ENCODE measurements at regions not wholly inside any gene's neighbourhood (a gene's known extent, or its start where the extent isn't known, plus 50 kb on each side); places are given as distances from the start of the nearest gene placed in this dataset.

DNA sequence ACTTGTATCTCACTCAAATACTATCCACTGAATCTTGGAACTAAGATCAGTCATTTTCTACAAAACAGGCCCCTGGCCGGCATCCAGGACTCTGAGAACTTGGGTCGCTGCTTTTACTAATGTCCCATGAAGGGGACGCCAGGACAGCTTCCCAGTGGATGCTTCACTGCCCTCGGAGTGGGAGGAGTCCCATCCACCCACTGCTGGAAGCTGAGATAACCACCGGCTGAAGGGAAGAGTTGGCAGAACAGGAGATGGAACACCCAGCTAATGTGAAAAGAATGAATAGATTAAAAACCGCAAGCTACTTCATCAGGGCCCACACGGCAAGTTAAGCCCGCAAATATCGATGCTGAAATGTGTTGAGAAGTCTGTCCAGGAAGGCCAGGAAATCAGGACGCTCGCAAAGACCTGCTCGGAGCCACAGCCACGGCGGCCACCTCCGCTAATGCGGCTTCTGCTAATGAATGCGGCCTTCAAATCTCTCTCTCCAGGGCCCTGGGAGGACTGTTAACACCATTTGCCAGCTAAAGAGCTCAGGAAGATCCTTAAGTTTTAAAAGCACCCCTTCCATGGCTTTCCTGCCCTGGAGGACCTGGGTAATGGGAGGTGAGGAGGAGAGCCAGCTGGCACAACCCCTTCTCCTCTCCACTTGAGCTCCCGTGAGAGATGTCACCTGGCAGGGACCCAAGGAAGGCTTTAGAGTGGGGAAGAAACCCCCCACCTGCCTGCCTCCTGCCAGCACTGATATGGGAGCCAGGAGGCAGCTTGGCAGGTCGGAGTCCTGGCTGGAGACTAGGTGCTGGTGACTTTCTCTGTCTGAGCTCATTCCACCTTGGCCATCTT, 226.6 kb upstream of the RPL38 start:
- ChIA-PET RAD21 (ENCODE audit: low non-redundant PET in 1 of 2, low total read pairs in 2 of 2, uncharacterized antibody in 2 of 2, unreplicated experiment in 2 of 2) (no interaction called here), POLR2A (no interaction called here), CTCF (interaction anchor here (2.5 kb wide), 1 partner anchor 21 kb away, joined by 6 read pairs; no protein-coding TSS in a partner anchor)
- peaks cover 29% of the 10 kb centered on the region for H3K27me3 ChIP-seq (ENCODE audit: insufficient read depth, low read length)
- BruUV-seq (replicated peaks), result no TSS peak
- H3K4me1 ChIP-seq (ENCODE audit: control insufficient read depth in 1 of 2, insufficient read depth in 2 of 2, low read length in 2 of 2), result no peaks in the 10 kb centered on the region
- intact Hi-C loops (cut with micrococcal nuclease), result no loop called here
- no peak overlapping the region for H3K9ac ChIP-seq (ENCODE audit: low read length)
- no peak overlapping the region for H3K27ac ChIP-seq (ENCODE audit: low read depth, low read length)
- H3K4me2 ChIP-seq (ENCODE audit: low read length), result no peak overlapping the region
- H2AFZ ChIP-seq (ENCODE audit: low read depth, low read length, poor library complexity, severe bottlenecking), result no peak overlapping the region
- no peak for TF ChIP-seq SRF (IDR thresholded peaks at IDR 0.05; ENCODE audit: low read depth)
- TF ChIP-seq POLR2A (IDR thresholded peaks at IDR 0.05; ENCODE audit: borderline replicate concordance, extremely low read depth, insufficient read depth, insufficient read length), result no peak
- TF ChIP-seq ZFX (IDR thresholded peaks at IDR 0.05), result no peak
- TF ChIP-seq EZH2phosphoT487 (IDR thresholded peaks at IDR 0.05; ENCODE audit: borderline replicate concordance), result no peak
- no peak for TF ChIP-seq JUND (IDR thresholded peaks at IDR 0.05)
- TF ChIP-seq SIN3A (IDR thresholded peaks at IDR 0.05; ENCODE audit: low read depth), result no peak
- no peak for TF ChIP-seq ELF1 (IDR thresholded peaks at IDR 0.05; ENCODE audit: borderline replicate concordance, low read depth)
- TF ChIP-seq, protein P1, sequence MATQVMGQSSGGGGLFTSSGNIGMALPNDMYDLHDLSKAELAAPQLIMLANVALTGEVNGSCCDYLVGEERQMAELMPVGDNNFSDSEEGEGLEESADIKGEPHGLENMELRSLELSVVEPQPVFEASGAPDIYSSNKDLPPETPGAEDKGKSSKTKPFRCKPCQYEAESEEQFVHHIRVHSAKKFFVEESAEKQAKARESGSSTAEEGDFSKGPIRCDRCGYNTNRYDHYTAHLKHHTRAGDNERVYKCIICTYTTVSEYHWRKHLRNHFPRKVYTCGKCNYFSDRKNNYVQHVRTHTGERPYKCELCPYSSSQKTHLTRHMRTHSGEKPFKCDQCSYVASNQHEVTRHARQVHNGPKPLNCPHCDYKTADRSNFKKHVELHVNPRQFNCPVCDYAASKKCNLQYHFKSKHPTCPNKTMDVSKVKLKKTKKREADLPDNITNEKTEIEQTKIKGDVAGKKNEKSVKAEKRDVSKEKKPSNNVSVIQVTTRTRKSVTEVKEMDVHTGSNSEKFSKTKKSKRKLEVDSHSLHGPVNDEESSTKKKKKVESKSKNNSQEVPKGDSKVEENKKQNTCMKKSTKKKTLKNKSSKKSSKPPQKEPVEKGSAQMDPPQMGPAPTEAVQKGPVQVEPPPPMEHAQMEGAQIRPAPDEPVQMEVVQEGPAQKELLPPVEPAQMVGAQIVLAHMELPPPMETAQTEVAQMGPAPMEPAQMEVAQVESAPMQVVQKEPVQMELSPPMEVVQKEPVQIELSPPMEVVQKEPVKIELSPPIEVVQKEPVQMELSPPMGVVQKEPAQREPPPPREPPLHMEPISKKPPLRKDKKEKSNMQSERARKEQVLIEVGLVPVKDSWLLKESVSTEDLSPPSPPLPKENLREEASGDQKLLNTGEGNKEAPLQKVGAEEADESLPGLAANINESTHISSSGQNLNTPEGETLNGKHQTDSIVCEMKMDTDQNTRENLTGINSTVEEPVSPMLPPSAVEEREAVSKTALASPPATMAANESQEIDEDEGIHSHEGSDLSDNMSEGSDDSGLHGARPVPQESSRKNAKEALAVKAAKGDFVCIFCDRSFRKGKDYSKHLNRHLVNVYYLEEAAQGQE (IDR thresholded peaks at IDR 0.05; ENCODE audit: low read depth), result no peak
- no peak for TF ChIP-seq FOSL1 (IDR thresholded peaks at IDR 0.05; ENCODE audit: low read depth)
- TF ChIP-seq EGR1 (IDR thresholded peaks at IDR 0.05; ENCODE audit: low read depth), result no peak
- no peak for TF ChIP-seq TCF7L2 (IDR thresholded peaks at IDR 0.05; ENCODE audit: borderline replicate concordance, extremely low read depth, insufficient read depth, insufficient read length)
- TF ChIP-seq RAD21 (IDR thresholded peaks at IDR 0.05; ENCODE audit: low read depth), result no peak
- TF ChIP-seq, protein P2, sequence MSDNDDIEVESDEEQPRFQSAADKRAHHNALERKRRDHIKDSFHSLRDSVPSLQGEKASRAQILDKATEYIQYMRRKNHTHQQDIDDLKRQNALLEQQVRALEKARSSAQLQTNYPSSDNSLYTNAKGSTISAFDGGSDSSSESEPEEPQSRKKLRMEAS (IDR thresholded peaks at IDR 0.05), result no peak
- TF ChIP-seq, protein P3, sequence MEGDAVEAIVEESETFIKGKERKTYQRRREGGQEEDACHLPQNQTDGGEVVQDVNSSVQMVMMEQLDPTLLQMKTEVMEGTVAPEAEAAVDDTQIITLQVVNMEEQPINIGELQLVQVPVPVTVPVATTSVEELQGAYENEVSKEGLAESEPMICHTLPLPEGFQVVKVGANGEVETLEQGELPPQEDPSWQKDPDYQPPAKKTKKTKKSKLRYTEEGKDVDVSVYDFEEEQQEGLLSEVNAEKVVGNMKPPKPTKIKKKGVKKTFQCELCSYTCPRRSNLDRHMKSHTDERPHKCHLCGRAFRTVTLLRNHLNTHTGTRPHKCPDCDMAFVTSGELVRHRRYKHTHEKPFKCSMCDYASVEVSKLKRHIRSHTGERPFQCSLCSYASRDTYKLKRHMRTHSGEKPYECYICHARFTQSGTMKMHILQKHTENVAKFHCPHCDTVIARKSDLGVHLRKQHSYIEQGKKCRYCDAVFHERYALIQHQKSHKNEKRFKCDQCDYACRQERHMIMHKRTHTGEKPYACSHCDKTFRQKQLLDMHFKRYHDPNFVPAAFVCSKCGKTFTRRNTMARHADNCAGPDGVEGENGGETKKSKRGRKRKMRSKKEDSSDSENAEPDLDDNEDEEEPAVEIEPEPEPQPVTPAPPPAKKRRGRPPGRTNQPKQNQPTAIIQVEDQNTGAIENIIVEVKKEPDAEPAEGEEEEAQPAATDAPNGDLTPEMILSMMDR (IDR thresholded peaks at IDR 0.05 in 2 of 3, conservative IDR thresholded peaks at IDR 0.05 in 1 of 3; ENCODE audit: borderline replicate concordance in 1 of 3, insufficient read depth in 1 of 3, low read depth in 2 of 3, low read length in 2 of 3), result no peak
- no peak for TF ChIP-seq CEBPB (IDR thresholded peaks at IDR 0.05; ENCODE audit: low read depth)
- no peak for TF ChIP-seq CBX3 (IDR thresholded peaks at IDR 0.05; ENCODE audit: low read depth)
- TF ChIP-seq POLR2AphosphoS5 (IDR thresholded peaks at IDR 0.05; ENCODE audit: low read depth, low read length), result no peak
- no peak for TF ChIP-seq EZH2 (IDR thresholded peaks at IDR 0.05)
- no peak for TF ChIP-seq SP1 (IDR thresholded peaks at IDR 0.05; ENCODE audit: low read depth)
- no peaks in the 10 kb centered on the region for H3K9me3 ChIP-seq (ENCODE audit: control insufficient read depth in 1 of 2, insufficient read depth in 1 of 2, low read depth in 1 of 2, low read length in 2 of 2)
- ATAC-seq (no peak), DNase-seq (ENCODE audit: low read depth, low spot score) (no peak)
- no peaks in the 10 kb centered on the region for H3K79me2 ChIP-seq (ENCODE audit: insufficient read depth, low read length)
- H3K4me3 ChIP-seq (replicated peaks in 1 of 2; ENCODE audit: low read depth in 1 of 2, low read length in 2 of 2), result no peak overlapping the region
- no peaks in the 10 kb centered on the region for H3K36me3 ChIP-seq (ENCODE audit: control insufficient read depth in 1 of 2, insufficient read depth in 2 of 2, low read length in 2 of 2)
- no peaks in the 10 kb centered on the region for H3K9me2 ChIP-seq (ENCODE audit: insufficient read depth)
- no peaks in the 10 kb centered on the region for H4K20me1 ChIP-seq (ENCODE audit: insufficient read depth)

Data from HCT116 (cell line).